B cell (primary cell): ENCODE measurements at regions not wholly inside any gene's neighbourhood (a gene's known extent, or its start where the extent isn't known, plus 50 kb on each side); places are given as distances from the start of the nearest gene placed in this dataset.

Experiments
- ATAC-seq: fragments of 200-7000 bp; cut with Tn5 transposase; one replicate; pipeline ENCODE4 v1.10.0; 2021; ENCODE audit warnings: low read depth, mild to moderate bottlenecking, moderate number of reproducible peaks, moderate library complexity
- CTCF ChIA-PET: fragments of 350-600 bp; sonication (Branson Sonifier 250); formaldehyde crosslinking; loops from one replicate; lab custom pipeline; 2021; ENCODE audit warnings: antibody characterized with exemption, inconsistent platforms; lab: Charles Lee
- POLR2A ChIA-PET: fragments of 350-600 bp; sonication (Branson Sonifier 250); formaldehyde crosslinking; loops from one replicate; lab custom pipeline; 2021; ENCODE audit warnings: antibody characterized with exemption; lab: Charles Lee
- DNase-seq: peaks from one replicate; pipeline ENCODE4 v3.0.0; 2013
- H2AFZ ChIP-seq: 2 replicates; pipeline ENCODE4 v1.6.1; 2012; ENCODE audit warnings: mild to moderate bottlenecking, low read depth, low read length; ENCODE audit not compliant: insufficient read depth, poor library complexity, severe bottlenecking
- H3K27ac ChIP-seq, 2 donors: 1 replicate in 1 of 2; 2 replicates in 1 of 2; pipeline ENCODE4 v1.5.1; 2012 to 2013; ENCODE audit warnings: low read length in 2 of 2, mild to moderate bottlenecking in 2 of 2, moderate library complexity in 1 of 2
- H3K27me3 ChIP-seq, 4 experiments: fragments of 200-600 bp in 1 of 4; sonication (generic) in 1 of 4; replicated peaks in 1 of 4; 1 replicate in 2 of 4; 2 replicates in 2 of 4; pipeline versions ENCODE4 v1.6.1 to v1.7.0; 2013 to 2016; ENCODE audit warnings: low read length in 3 of 4, mild to moderate bottlenecking in 2 of 4, mixed read lengths in 1 of 4, moderate library complexity in 1 of 4; ENCODE audit not compliant: insufficient read depth in 4 of 4, control insufficient read depth in 3 of 4; ENCODE audit errors: control extremely low read depth in 1 of 4
- H3K36me3 ChIP-seq, 2 experiments: replicated peaks in 1 of 2; 1 replicate in 1 of 2; 2 replicates in 1 of 2; pipeline versions ENCODE4 v1.6.1 to v1.7.1; 2013; ENCODE audit warnings: low read length in 1 of 2; ENCODE audit not compliant: insufficient read depth in 2 of 2, control insufficient read depth in 1 of 2; ENCODE audit errors: control extremely low read depth in 1 of 2, extremely low read depth in 1 of 2
- H3K4me1 ChIP-seq, 2 donors: fragments of 200-600 bp in 1 of 2; sonication (generic) in 1 of 2; 1 replicate in 1 of 2; 2 replicates in 1 of 2; pipeline versions ENCODE4 v1.5.1 to v1.6.1; 2013 to 2017; ENCODE audit warnings: low read length in 2 of 2; ENCODE audit not compliant: control insufficient read depth in 2 of 2, insufficient read depth in 2 of 2
- H3K4me2 ChIP-seq: replicated peaks from 2 replicates; pipeline ENCODE3; 2012; ENCODE audit warnings: mild to moderate bottlenecking, low read depth, low read length; ENCODE audit not compliant: poor library complexity, severe bottlenecking
- H3K4me3 ChIP-seq, 5 experiments: fragments of 200-600 bp in 1 of 5; sonication (generic) in 1 of 5; 1 replicate in 3 of 5; 2 replicates in 2 of 5; pipeline versions ENCODE4 v1.5.1 to v1.7.0; 2011 to 2016; ENCODE audit warnings: low read length in 4 of 5, mild to moderate bottlenecking in 4 of 5, low read depth in 2 of 5, control low read depth in 1 of 5, moderate library complexity in 1 of 5; ENCODE audit not compliant: insufficient read depth in 1 of 5; ENCODE audit errors: control extremely low read depth in 1 of 5, extremely low read depth in 1 of 5
- H3K79me2 ChIP-seq: fragments of 200-600 bp; sonication (generic); one replicate; pipeline ENCODE4 v1.6.0; 2016; ENCODE audit warnings: low read length; ENCODE audit not compliant: control insufficient read depth, insufficient read depth
- H3K9ac ChIP-seq: fragments of 200-600 bp; sonication (generic); 2 replicates; pipeline ENCODE4 v1.6.1; 2017; ENCODE audit warnings: mild to moderate bottlenecking, low read length, moderate library complexity
- H3K9me3 ChIP-seq, 3 donors: one replicate each; pipeline versions ENCODE4 v1.6.1 to v1.7.1; 2013; ENCODE audit warnings: low read length in 2 of 3; ENCODE audit not compliant: control insufficient read depth in 2 of 3, insufficient read depth in 1 of 3; ENCODE audit errors: control extremely low read depth in 1 of 3
- H4K20me1 ChIP-seq: 2 replicates; pipeline ENCODE4 v1.6.0; 2012; ENCODE audit warnings: mild to moderate bottlenecking, low read length; ENCODE audit not compliant: insufficient read depth, control insufficient read depth, poor library complexity, severe bottlenecking
- H3K27ac Mint-ChIP-seq: one replicate; pipeline ENCODE4 v1.8.0; 2021; ENCODE audit warnings: mixed read lengths
- H3K27me3 Mint-ChIP-seq: one replicate; pipeline ENCODE4 v1.8.0; 2021; ENCODE audit warnings: mixed read lengths
- H3K4me1 Mint-ChIP-seq: one replicate; pipeline ENCODE4 v1.8.0; 2021; ENCODE audit warnings: mixed read lengths
- H3K4me3 Mint-ChIP-seq: one replicate; pipeline ENCODE4 v1.8.0; 2021; ENCODE audit warnings: mixed read lengths
- H3K9me3 Mint-ChIP-seq: one replicate; pipeline ENCODE4 v1.8.0; 2022; ENCODE audit warnings: mixed read lengths; ENCODE audit not compliant: insufficient read depth
- EZH2 ChIP-seq: IDR thresholded peaks from 2 replicates; pipeline ENCODE4 v1.6.1; 2012; ENCODE audit warnings: borderline replicate concordance, low read depth, mild to moderate bottlenecking, moderate library complexity, low read length; ENCODE audit not compliant: insufficient read depth, poor library complexity, severe bottlenecking
- WGBS: methylation state at CpG from one replicate; pipeline ENCODE4 v1.1.5; 2013; ENCODE audit warnings: missing lambda C conversion rate; ENCODE audit not compliant: insufficient coverage; 5-methylcytosine and 5-hydroxymethylcytosine counted together
- intact Hi-C: fragments of 100-400 bp; cut with micrococcal nuclease; formaldehyde crosslinking; loops from one replicate; pipeline ENCODE4 v1.10.0; 2022
- TF ChIP-seq, protein P1 (sequence below): fragments of 200-600 bp; IDR thresholded peaks from one replicate; pipeline ENCODE4 v1.8.0; 2022; ENCODE audit warnings: antibody characterized with exemption, mild to moderate bottlenecking

DNA sequence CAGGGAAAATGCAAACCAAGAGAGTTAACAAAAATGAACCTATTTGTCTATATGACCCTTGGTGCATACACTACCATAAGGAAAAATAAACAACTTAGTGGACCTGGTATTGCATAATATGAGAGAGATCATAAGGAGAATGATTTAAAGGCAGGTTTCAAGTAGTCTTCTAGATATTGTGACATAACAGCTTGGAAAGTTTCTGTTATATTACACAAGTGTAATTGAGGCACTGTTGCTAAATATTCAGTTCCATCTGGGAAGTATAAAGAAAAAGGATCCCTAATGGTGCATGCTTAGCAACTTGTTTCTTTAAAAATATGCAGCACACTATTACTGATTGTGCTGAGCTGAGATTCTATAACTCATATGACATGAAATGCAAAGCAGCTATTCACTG is 252.2 kb upstream of the SPHKAP start:
- Histone ChIP-seq H3K9me3 (no peaks in the 10 kb centered on the region), H3K27ac (no peak overlapping the region), H3K9ac (no peak overlapping the region), H3K36me3 (no peaks in the 10 kb centered on the region), H2AFZ (no peak overlapping the region), H3K4me3 (no peak overlapping the region), H3K27me3 (no peaks in the 10 kb centered on the region), H3K79me2 (no peaks in the 10 kb centered on the region), H4K20me1 (no peaks in the 10 kb centered on the region), H3K4me2 (no peak overlapping the region), H3K4me1 (no peaks in the 10 kb centered on the region)
- H3K4me1 Mint-ChIP-seq, result no peaks in the 10 kb centered on the region
- intact Hi-C loops, result no loop called here
- no peak for DNase-seq
- no peaks in the 10 kb centered on the region for H3K27me3 Mint-ChIP-seq
- ChIA-PET CTCF (no interaction called here), POLR2A (no interaction called here)
- H3K27ac Mint-ChIP-seq, result no peak overlapping the region
- no peak for TF ChIP-seq EZH2
- TF ChIP-seq, protein P1, sequence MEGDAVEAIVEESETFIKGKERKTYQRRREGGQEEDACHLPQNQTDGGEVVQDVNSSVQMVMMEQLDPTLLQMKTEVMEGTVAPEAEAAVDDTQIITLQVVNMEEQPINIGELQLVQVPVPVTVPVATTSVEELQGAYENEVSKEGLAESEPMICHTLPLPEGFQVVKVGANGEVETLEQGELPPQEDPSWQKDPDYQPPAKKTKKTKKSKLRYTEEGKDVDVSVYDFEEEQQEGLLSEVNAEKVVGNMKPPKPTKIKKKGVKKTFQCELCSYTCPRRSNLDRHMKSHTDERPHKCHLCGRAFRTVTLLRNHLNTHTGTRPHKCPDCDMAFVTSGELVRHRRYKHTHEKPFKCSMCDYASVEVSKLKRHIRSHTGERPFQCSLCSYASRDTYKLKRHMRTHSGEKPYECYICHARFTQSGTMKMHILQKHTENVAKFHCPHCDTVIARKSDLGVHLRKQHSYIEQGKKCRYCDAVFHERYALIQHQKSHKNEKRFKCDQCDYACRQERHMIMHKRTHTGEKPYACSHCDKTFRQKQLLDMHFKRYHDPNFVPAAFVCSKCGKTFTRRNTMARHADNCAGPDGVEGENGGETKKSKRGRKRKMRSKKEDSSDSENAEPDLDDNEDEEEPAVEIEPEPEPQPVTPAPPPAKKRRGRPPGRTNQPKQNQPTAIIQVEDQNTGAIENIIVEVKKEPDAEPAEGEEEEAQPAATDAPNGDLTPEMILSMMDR, result no peak
- H3K9me3 Mint-ChIP-seq, result peaks cover 4% of the 10 kb centered on the region
- no peak for ATAC-seq
- H3K4me3 Mint-ChIP-seq, result no peak overlapping the region

GRCh38 chr2:228432116-228432515 is 250.6 kb upstream of the SPHKAP start:
- POLR2A ChIA-PET, result no interaction called here
- Histone ChIP-seq H4K20me1 (no peaks in the 10 kb centered on the region), H3K36me3 (no peaks in the 10 kb centered on the region), H3K27me3 (no peaks in the 10 kb centered on the region), H3K79me2 (no peaks in the 10 kb centered on the region), H3K27ac (no peak overlapping the region), H3K4me2 (no peak overlapping the region), H3K9me3 (peaks cover 0 to 3% (median 0%) of the 10 kb centered on the region in 3 donors), H2AFZ (no peak overlapping the region), H3K4me1 (no peaks in the 10 kb centered on the region), H3K9ac (no peak overlapping the region), H3K4me3 (no peak overlapping the region)
- Mint-ChIP-seq H3K27me3 (no peaks in the 10 kb centered on the region), H3K9me3 (peaks cover 10% of the 10 kb centered on the region), H3K27ac (no peak overlapping the region), H3K4me1 (no peaks in the 10 kb centered on the region), H3K4me3 (no peak overlapping the region)
- CTCF ChIA-PET, result no interaction called here
- DNase-seq, result no peak
- TF ChIP-seq EZH2, result no peak
- TF ChIP-seq, protein P1, result no peak
- ATAC-seq, result no peak
- intact Hi-C loops, result no loop called here
- no CpG with 5 or more reads among the region's 4 CpGs for whole genome bisulfite sequencing
